Neural cell (in vitro differentiated cells): ENCODE measurements at regions not wholly inside any gene's neighbourhood (a gene's known extent, or its start where the extent isn't known, plus 50 kb on each side); places are given as distances from the start of the nearest gene placed in this dataset.

ENCODE experiments used
- EP300 ChIP-seq: fragments of 450-650 bp; conservative IDR thresholded peaks from 2 replicates; pipeline ENCODE4 v1.6.1; 2014; ENCODE audit warnings: antibody characterized with exemption, mild to moderate bottlenecking, moderate library complexity; ENCODE audit not compliant: poor library complexity, severe bottlenecking
- EZH2 ChIP-seq: fragments of 200-600, 300-800 bp; shearing (Covaris generic), sonication (generic); IDR thresholded peaks from 2 replicates; pipeline ENCODE4 v1.6.1; 2014; ENCODE audit warnings: antibody characterized with exemption, low read length, borderline replicate concordance, mild to moderate bottlenecking; ENCODE audit not compliant: insufficient read depth, poor library complexity, severe bottlenecking
- POLR2AphosphoS5 ChIP-seq: IDR thresholded peaks from 2 replicates; pipeline ENCODE4 v1.6.1; 2012
- RAD21 ChIP-seq: fragments of 450-650 bp; conservative IDR thresholded peaks from 2 replicates; pipeline ENCODE4 v1.6.1; 2014; ENCODE audit warnings: antibody characterized with exemption, mild to moderate bottlenecking, moderate library complexity

DNA sequence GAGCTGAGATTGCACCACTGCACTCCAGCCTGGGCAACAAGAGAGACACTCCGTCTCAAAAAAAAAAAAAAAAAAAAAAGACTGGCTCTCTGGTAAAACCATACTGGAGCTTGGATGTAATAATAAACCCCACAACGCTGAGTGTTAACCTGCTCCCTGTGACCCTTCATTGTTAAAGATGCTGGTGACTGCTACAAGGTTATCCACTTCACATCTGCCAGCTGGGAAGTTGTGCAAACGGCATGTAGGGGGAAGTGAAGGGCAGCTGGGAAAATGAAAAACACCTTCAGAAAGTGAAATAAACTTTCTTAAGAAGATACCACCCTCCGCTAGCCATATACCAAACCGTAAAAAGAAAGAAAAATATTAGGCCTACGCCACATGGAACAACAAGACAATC lies 131.0 kb upstream of the NUDT7 start:
- TF ChIP-seq RAD21 (no peak), POLR2AphosphoS5 (no peak), EZH2 (no peak), EP300 (no peak)
